Epithelial cell of esophagus (primary cell): ENCODE measurements at regions not wholly inside any gene's neighbourhood (a gene's known extent, or its start where the extent isn't known, plus 50 kb on each side); places are given as distances from the start of the nearest gene placed in this dataset.

ENCODE experiments used
- DNase-seq: peaks from one replicate; pipeline ENCODE4 v3.0.0; 2010; ENCODE audit warnings: low read depth
- H3K4me3 ChIP-seq: 2 replicates; pipeline ENCODE4 v1.5.1; 2011; ENCODE audit warnings: mild to moderate bottlenecking, low read length, control low read depth
- CTCF ChIP-seq: IDR thresholded peaks from 2 replicates; pipeline ENCODE4 v1.5.1; 2011; ENCODE audit warnings: low read depth, mild to moderate bottlenecking, low read length, control low read depth, inconsistent platforms; ENCODE audit not compliant: insufficient read depth; ENCODE audit errors: missing control alignments

DNA sequence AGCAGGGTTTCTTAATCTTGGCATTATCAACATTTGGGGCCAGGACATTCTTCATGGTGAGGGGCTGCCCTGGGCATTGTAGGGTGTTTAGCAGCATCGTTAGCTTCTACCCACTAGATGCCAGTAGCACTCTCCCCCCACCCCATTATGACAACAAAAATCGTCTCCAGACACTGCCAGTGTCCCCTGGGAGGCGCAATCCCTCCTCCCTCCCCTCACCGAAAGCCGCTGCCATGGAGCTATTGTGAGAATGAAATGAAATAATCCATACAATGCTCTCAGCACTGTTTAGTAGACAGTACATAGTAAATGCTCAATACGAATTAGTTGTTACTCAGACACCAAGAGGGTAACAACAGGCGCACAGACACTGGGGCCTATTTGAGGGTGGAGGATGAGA lies 502.9 kb downstream of the NPIPA7 start:
- no peak for DNase-seq
- TF ChIP-seq CTCF, result no peak
- no peak overlapping the region for H3K4me3 ChIP-seq

GRCh38 chr16:16882766-16883165 lies 503.8 kb downstream of the NPIPA7 start:
- no peak overlapping the region for H3K4me3 ChIP-seq
- no peak for TF ChIP-seq CTCF
- no peak for DNase-seq

DNA sequence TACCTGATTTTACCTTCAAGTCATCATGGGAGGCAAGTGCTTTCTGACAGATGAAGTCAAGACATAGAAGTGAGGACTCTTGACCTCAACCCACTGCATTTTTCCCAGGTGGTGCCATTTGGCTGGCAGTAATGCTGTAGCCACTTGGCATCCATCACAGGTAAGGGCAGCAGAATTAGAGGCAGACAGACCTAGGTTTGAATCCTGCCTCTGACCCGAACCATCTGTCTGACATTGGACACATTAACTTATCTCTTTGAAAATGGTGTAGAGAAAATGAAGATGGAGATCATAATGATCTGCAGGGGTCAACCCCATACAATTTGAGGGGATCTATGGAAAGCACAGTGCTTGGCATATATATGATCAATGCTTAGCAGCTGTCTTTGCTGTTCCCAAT lies 505.5 kb downstream of the NPIPA7 start:
- no peak for DNase-seq
- H3K4me3 ChIP-seq, result no peak overlapping the region
- no peak for TF ChIP-seq CTCF

- H3K4me3 ChIP-seq, result no peak overlapping the region
- no peak for TF ChIP-seq CTCF
- DNase-seq, result no peak
Measured at GRCh38 chr16:16887193-16887592, 508.3 kb downstream of the NPIPA7 start.

DNA sequence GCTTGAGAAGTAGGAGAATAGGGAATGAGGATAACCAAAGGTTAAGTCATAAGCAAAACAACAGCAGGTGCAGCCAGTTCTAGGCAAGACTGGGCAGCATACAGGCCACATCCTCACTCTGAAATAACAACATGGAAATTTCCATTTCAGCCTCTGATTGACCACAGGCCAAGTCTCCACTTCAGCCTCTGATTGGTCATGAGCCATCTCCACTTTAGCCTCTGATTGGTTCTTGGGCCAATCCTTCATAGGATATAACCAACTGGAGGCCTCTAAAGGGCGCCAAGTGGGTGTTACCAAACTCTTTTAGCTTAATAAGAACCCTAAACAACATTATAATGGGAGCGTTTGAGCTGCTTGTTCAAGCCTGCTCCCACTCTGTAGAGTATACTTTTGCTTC lies 512.0 kb downstream of the NPIPA7 start:
- no peak overlapping the region for H3K4me3 ChIP-seq
- TF ChIP-seq CTCF, result no peak
- no peak for DNase-seq

DNA sequence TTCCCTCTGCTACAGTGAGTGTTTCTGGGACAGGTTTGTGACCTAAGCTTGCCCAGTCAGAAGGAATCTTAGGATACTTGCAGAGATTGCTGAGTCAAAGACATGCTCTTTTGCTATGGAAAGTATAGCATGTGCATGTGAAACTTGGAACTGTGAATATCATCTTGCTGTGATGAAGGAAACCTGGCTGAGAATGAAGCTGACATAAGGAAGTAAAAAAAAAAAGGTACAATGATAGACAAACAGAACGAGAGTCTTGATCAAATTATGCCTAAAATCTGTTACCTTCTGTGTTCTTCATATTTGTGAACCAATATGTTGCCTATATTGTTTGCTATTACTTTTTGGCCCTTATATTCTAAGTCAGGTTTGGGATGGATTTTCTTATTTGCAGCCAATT lies 525.7 kb downstream of the NPIPA7 start:
- DNase-seq, result no peak
- TF ChIP-seq CTCF, result no peak
- H3K4me3 ChIP-seq, result no peak overlapping the region

DNA sequence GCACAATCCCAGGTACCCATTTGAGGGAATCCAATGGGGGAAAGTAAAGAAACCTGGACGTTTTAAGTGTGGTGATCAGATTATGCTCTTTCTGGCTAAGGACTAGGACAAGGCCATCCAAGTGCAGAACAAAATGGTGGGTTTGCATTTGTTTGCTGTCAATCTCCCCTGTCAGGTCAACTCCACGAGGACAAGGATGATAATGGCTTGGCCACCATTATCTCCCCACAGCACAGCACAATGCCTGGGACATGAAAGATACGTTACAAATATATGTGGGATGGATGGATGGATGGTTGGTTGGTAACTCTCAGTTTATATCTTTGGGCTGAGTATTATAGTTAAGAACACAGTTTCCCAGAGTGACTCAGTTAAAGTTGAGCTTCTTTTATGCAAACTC lies 526.9 kb downstream of the NPIPA7 start:
- TF ChIP-seq CTCF, result no peak
- no peak overlapping the region for H3K4me3 ChIP-seq
- no peak for DNase-seq
